Fibroblast of pulmonary artery (primary cell): ENCODE measurements at regions not wholly inside any gene's neighbourhood (a gene's known extent, or its start where the extent isn't known, plus 50 kb on each side); places are given as distances from the start of the nearest gene placed in this dataset.
"Not testable (repeated sequence)": the region's sequence is repeated elsewhere in the genome, so short reads cannot be mapped to it uniquely, and the experiment has no call there.

Source experiments
- DNase-seq: peaks from one replicate; pipeline ENCODE4 v3.0.0-alpha.2; 2010; ENCODE audit warnings: low read depth
- H3K4me3 ChIP-seq: replicated peaks from 2 replicates; pipeline ENCODE4 v1.5.1; 2011; ENCODE audit warnings: low read depth, mild to moderate bottlenecking, control low read depth, low read length, moderate library complexity
- CTCF ChIP-seq: IDR thresholded peaks from 2 replicates; pipeline ENCODE4 v1.5.1; 2011; ENCODE audit warnings: mild to moderate bottlenecking, control low read depth, low read length, inconsistent platforms; ENCODE audit errors: missing control alignments

GRCh38 chr2:241982706-241983570 is 113.4 kb downstream of the RTP5 start:
- no peak for TF ChIP-seq CTCF
- no peak for DNase-seq

DNA sequence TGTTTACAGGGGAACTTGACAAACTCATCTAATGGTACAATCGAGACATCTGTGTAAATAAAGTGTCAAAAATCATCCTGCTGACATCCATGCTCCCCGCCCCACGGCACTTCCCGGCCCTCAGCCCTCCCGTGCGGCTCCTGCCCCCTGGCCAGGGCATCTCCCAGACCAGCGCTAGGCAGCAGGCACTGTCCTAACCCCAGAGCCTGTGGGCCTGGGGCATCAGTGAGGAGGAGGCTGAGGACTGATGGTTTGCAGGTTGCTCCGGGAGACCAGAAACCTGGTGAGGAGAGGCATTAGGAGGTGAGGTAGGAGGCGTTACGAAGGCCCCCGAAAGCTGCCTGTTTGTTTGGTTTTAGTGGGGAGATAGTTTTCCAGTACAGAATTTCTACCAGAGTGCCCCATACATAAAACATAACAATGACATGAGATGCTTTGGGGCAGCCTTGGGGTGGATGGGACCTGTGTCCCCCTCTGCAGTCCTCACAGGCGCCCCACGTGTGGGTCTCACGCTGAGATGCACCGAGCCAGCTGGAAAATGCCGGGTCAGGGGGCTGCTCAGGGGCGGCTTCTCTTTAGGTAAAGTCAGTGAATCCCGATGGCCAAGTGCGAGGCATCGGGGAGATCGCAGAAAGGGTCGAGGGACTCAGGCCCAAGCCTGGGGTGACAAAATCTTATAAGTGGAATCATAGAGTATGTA is 114.2 kb downstream of the RTP5 start:
- no peak for DNase-seq
- H3K4me3 ChIP-seq = no peak overlapping the region
- no peak for TF ChIP-seq CTCF

More at GRCh38 chr2:241982706-241983570, 113.4 kb downstream of the RTP5 start:
- H3K4me3 ChIP-seq = no peak overlapping the region

GRCh38 chr2:241984271-241984655 is 114.7 kb downstream of the RTP5 start:
- no peak for TF ChIP-seq CTCF
- H3K4me3 ChIP-seq = no peak overlapping the region
- no peak for DNase-seq

DNA sequence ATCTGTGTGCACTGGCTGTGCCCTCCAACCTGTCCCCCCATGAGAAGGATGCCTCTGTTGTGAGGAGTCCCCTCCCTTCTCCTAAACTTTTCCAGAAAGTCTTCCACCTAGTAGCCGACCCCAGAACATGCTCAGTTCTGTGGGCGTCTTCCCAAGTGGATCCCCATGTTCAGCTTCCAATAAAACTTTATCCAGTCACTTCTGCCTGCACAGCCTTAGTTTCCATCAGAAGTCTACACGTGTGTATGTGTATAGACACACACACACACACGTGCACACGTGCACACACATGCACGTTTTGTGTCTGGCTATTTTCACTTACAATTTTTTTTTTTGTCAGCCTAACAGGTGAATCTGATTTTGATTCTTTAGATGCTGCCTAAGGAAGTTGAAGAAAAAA is 115.1 kb downstream of the RTP5 start:
- TF ChIP-seq CTCF = no peak
- no peak for DNase-seq
- H3K4me3 ChIP-seq = no peak overlapping the region

- not testable (repeated sequence) for H3K4me3 ChIP-seq, DNase-seq
Observed at GRCh38 chr2:241985161-241985985, 115.8 kb downstream of the RTP5 start.

DNA sequence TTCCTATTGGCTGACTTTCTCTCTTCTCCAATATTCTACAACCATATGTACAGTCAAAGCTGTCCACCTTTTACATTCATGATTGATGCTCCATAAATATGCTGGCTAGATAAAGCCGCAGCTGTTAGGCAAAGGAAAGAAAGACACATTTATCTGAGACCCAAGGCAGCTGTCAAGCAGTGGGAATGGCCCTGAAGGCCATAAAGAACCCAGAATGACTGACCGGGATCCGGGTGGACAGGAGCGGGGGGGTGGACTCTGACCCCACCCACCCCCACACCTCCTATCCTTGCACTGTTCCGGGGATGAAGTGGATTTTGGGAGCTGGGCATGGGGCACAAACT is 116.4 kb downstream of the RTP5 start:
- TF ChIP-seq CTCF = no peak
- no peak for DNase-seq
- H3K4me3 ChIP-seq = no peak overlapping the region

DNA sequence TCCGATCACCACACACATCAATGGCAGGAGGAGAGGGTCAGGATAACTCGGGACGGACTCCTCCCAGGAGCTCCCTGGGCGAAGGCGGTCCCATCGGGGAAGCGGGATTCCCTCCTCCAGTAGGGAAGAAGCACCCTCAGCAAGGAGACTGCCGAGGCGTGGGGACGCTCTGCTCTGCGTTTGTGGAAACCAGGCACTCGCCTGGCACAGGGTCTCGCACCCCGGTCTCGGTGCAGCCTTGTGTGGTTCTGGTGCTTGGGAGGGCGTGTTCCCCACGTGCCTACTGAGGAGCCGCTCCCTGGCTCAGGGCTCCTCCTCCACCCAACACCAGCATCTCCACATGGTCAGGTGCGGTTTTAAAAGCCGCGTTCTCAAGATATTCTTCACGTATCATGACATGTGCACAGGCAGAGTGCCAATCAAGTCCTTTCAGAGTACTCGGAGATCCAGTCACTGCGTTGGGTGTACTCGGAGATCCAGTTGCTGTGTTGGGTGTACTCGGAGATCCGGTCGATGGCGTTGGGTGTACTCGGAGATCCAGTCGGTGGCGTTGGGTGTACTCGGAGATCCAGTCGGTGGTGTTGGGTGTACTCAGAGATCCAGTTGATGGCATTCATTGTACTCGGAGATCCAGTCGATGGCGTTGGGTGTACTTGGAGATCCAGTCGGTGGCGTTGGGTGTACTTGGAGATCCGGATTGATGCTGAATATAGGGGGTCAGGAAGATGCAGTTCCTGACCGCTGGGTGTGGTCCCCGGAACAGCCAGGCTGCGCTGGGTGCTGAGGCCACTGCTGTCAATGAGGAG is 117.5 kb downstream of the RTP5 start:
- no peak for DNase-seq
- no peak overlapping the region for H3K4me3 ChIP-seq
- no peak for TF ChIP-seq CTCF
